NCI-H2081 (cell line): ENCODE measurements at regions not wholly inside any gene's neighbourhood (a gene's known extent, or its start where the extent isn't known, plus 50 kb on each side); places are given as distances from the start of the nearest gene placed in this dataset.
"Not testable (repeated sequence)": the region's sequence is repeated elsewhere in the genome, so short reads cannot be mapped to it uniquely, and the experiment has no call there.

Source experiments
- DNase-seq, 2 experiments: peaks; one replicate each; lab custom pipeline; 2025; lab: John Stamatoyannopoulos, UW

DNA sequence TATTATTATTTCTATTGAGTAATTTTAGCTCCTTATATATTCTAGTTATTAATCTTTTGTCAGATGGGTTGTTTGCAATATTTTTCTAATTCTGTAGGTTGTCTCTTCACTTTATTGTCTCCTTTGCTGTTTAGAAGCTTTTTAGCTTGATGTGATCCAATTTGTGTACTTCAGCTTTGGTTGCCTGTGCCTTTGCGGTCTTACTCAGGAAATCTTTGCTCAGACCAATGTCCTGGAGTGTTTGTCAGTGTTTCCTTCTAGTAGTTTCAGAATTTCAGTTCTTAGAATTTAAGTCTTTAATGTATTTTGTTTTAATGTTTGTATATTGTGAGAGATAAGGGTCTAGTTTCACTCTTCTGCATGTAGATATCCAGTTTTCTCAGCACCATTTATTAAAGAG lies 916.0 kb upstream of the EYS start:
- no peak for DNase-seq

DNA sequence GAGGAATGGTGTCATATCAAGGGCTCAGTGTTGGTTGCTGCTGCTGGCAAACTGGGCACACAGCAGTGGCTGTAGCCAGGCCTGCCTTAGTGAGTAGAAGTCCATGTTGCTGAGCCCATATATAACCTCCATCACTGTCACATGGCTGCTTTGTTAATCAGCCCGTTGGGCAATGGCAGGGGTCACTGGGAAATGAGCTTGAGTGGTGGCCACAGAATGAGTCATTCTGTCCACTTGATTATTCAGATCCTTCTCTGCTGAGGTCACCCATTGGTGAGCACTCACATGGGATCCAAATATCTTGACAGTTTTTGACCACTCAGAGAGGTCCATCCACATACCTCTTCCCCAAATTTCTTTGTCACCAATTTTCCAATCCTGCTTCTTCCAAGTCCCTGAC lies 898.9 kb upstream of the EYS start:
- no peak for DNase-seq

DNA sequence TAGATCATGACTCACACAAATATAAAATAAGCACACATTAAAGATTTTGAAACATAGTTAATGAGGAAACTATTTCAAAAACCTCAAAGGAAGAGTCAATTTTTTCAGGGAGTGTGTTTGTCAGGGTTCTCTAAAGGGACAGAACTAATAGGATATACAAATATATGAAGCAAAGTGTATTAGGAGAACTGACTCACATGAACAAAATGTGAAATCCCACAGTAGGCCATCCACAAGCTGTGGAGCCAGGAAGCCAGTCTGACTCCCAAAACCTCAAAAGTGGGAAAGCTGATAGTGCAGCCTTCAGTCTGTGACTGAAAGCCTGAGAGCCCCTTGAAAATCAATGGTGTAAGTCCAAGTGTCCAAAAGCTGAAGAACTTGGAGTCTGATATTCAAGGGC lies 898.0 kb upstream of the EYS start:
- DNase-seq, result no peak

DNA sequence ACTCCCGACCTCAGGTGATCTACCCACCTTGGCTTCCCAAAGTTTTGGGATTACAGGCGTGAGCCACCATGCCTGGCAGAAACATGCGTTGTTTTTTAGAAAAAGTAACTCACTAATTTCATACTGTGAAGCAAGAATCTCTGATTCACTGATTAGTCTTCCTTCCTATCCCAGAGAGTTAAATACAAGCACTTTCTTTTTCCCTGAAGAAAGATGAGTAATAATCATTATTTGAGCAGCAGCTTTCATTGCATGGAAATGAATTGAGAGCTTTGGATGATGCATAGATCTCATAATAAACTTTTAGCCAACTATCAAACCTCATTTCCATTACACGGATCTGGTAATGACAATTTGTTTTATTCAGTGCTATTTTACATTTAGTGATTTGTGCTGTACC lies 892.5 kb upstream of the EYS start:
- DNase-seq, result no peak

DNA sequence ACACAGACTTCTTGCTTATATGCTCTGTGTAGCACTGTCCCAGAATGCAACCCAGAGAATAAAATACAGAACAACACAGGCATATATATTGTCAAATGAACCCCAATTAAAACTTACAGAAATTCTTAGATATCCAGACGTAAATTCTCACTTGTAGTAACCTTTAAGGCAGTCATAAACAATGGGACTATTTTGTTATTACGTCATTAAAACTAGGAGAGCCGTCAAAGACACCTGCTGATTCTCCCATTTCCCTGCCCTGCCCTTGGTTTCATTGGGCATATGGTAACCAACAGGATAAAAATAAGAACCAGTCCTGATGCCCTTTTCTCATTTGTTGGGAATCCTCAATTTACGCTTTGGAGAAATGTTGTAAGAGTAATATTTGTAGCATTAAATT lies 871.3 kb upstream of the EYS start:
- no peak for DNase-seq

DNA sequence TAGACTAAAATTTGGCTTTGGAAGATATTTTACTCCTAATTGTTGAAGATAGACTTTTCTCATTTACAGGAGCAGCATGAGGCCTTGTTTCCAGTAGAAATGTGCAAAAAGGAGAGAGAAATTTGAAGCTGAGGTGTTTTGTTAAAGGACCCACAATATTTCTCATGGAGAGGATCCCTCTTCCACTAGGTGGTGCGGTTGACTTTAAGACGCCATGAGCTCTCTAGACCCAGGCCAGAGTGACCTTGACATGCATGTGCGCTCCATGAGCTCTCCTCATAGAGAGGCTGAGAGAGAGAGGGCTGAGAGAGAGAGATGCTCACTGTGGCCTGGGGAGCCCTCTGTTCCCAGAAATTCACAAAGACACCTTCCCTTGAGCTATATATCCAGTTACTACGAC lies 861.2 kb upstream of the EYS start:
- no peak for DNase-seq

DNA sequence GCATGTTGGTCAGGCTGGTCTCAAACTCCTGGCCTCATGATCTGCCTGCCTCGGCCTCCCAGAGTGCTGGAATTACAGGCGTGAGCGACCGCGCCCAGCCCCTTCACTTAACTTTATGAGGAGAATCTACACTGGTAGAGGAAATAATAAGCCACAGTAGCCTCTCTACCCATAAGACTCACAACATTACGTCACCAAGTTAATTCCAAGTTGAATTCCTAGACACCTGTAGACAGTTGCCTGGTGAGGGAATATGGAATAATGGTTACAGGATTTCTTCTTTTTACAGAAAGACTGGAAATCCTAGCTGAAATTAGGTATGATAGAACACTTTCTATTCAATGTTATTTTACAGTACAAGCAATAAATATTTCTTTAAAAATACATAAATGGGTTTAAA lies 854.5 kb upstream of the EYS start:
- no peak for DNase-seq

DNA sequence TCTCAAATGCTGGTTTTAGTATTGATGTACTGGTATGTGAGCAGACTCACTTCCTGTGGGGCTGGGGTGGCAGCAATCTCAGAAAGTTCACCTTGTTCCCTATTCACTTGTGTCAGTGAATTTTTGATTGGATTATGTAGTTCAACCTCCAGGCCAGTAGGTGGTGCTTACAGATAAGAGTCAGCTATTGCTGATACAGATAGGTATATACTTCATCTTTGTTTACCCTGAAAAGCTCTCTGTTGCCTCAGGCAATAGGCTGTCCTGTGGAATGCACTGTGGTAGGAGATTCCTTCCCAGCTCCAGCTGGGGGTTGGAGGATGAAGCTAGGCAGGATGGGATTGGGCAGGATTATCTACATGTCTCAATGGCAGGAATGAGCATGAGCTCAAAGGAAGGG lies 851.2 kb upstream of the EYS start:
- DNase-seq, result no peak

DNA sequence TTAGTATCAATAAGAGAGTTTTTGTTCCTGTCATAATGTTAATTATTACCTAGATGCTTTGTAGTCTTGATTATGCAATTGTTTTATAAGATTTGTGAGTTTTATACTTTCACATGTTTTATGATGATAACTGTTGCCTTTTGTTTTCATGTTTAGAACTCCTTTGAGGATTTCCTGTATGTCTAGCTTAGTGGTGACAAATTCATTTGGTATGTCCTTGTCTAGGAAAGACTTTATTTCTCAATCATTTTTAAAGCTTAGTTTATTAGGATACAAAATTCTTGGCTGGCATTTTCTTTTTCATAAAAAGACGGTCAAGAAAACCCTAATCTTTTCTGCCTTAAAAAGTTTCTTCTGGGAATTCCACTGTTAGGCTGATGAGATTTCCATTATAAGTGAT lies 849.9 kb upstream of the EYS start:
- no peak for DNase-seq

DNA sequence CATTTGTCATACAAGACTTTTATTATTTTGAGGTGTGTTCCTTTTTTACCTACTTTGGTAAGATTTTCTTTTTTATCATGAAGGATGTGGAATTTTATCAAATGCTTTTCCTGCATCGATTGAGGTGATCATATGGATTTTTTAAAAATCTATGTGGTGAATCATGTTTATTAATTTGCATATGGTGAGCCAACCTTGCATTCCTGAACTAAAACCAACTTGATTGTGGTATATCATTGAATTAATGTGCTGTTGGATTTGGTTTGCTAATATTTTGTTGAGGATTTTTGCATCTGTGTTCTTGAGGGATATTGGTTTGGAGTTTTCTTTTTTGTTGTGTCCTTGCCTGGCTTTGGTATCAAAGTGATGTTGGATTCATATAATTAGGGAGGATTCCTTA lies 848.1 kb upstream of the EYS start:
- DNase-seq, result no peak

DNA sequence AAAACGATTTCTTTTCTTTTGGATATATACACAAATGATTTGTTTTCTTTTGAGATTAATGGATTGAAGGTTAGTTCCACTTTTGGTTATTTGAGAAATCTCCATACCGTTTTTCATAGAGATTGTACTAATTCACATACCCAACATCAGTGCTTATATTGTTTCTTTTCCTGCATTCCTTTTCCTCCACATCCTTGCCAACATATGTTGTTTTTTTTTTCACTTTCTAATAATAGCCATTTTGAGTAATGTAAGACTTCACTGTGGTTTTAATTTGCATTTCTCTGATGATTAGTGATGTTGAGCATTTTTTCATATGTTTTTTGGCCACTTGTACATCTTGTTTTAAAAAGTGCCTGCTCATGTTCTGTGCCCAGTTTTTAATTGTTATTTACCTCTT lies 846.4 kb upstream of the EYS start:
- DNase-seq, result no peak

DNA sequence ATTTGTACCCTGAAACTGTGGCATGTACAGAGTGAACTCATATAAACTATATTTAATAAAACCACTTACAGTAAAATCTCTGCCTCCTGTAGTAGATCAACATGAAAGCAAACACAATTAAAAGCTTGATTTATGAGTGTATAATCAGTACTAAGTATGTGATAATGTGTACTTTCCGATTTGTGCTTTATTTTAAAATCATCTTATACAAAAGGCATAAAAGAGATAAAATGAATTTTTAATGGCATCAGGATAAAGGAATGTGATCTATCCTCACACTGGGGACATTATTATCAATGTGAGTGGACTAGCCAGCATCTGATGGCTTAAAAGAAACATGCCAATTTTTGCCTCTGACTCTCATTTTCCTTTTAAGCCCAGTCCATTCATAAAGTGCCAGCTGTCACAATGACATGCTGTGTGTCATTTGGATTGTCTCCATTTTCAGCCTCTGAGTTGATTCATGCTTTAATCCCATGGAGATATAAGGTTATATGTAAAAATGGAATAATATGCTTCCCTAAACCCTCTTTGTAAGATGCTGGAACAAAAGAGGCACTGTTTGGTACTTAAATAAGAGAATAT lies 831.6 kb upstream of the EYS start:
- DNase-seq, result peak; percentile 42 to 76

DNA sequence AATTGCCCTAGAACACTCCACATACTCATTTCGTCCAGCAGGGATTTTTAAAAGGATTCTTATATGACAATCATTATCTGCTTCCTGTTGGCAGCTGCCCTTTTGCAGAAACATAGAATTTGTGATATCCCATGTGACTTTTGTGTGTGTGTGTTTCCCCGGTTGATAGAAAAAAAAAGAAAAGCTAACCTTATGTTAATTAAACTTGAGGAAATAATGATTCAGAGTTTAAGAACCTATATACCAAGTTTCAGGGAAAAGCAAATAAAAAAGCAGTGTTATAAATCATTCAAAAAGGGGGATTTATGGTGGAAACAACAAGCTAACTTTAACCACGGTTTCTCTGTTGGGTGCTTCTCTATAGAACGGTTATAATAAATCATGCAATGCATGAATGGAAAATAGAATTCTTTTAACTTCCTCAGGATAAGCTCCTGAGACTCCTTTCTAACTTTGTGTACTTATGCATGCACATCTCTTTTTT lies 826.9 kb upstream of the EYS start:
- peak; percentile 15 to 79 for DNase-seq

DNA sequence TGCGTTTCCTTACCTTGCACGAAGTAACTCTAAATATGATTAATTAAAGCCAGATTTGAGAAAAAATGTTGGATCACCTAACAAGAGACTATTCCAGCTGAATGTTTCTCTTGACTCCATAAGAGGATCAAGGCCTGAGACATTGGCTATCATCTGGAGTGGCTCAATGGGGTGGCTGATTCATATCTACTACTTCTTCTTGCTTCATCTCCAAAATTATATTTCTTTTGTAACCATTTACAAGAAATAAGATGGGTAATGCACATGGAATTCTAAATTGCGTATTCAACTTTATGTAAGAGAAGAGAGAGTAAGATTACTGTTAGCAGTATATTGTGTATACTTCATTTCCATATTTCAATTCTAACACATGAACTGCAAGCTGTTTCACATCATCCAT lies 819.0 kb upstream of the EYS start:
- no peak for DNase-seq

DNA sequence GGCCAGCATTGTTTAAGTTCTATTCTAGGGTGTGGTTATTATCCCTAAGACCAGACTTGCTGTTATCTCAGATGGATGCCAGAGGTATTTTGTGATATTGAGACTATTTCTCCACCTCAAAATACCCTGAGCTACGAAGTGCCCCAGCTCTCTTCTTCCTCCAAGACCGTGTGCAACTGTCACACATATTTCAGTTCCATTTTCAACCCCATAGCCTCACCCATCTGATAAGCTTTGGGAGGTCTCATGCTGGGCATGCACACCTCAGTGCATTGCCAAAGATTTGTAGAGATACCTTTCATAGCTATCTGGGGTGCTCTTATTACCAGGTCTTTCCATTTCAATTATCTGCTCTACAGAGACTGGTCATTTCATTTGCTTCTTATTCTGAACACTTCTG lies 815.8 kb upstream of the EYS start:
- no peak for DNase-seq

DNA sequence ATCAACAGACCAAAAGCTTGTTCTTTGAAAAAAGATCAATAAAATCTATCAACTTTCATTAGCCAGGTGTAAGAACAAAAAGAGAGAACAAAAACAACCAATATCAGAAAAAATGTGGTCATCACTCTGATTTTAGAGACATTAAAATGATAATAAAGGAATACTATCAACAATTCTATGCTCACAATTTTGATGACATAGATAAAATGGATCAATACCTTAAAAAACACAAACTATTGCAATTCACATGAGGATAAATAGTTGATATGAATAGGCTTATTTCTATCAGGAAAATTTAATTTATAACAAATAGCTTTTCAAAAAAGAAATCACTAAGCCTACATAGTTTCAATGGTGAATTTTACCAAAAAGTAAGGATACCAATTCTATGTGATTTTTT lies 809.4 kb upstream of the EYS start:
- no peak for DNase-seq

DNA sequence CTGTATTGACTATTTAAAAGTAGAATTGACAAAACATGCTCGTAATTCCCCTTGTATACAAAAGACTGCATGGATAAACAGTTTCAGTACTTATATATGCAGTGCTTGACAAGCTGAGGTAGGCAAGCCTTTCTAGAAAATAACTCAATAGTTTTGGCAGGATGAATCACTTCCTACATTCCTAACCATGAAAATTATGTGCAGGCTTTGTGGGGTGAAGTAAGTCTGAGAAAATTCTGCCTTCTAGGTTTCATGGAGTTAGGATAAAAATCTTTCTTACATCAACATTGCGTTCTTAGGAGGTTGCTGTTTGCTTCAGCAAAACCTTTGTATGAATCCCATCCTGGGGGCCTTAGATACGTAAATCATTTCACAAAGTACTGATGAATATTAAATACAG lies 801.4 kb upstream of the EYS start:
- no peak for DNase-seq

DNA sequence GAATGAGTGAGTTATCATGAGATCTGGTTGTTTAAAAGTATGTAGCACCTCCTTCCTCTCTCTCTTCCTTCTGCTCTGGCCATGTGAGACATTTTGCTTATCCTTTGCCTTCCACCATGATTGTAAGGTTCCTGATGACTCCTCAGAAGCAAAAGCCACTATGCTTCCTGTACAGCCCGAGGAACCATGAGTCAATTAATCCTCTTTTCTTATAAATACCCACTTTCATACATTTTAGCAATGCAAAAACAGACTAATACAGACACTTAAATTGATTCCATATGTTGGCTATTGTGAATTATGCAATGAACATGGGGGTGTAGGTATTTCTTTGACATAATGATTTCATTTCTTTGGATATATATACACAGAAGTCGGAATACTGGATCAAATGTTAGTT lies 792.8 kb upstream of the EYS start:
- no peak for DNase-seq

DNA sequence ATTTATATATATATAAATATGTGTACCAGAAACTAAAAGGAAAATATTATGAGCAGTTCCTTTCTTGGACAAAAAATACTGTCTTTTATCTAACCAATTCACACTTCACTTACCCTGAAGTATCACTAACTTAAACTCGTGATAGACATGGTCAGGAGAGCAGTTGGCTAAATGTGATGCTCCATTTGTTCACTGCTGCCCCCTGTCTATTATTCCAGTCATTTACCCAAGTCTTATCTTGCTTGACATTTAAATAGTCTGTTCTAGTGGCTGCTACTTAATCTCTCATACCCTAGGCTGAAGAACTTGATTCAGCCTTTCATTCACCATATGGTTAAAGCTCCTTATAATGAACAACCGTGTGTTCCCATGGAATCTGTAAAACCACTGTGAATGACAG lies 789.6 kb upstream of the EYS start:
- peak; percentile 28 to 48 for DNase-seq

DNA sequence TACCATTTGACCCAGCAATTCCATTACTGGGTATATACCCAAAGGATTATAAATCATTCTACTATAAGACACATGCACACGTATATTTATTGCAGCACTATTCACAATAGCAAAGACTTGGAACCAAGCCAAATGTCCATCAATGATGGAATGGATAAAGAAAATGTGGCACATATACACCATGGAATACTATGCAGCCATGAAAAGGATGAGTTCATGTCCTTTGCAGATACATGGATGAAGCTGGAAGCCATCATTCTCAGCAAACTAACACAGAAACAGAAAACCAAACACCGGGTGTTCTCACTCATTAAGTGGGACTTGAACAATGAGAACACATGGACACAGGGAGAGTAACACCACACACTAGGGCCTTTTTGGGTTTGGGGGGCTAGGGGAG lies 787.6 kb upstream of the EYS start:
- DNase-seq, result not testable (repeated sequence)

DNA sequence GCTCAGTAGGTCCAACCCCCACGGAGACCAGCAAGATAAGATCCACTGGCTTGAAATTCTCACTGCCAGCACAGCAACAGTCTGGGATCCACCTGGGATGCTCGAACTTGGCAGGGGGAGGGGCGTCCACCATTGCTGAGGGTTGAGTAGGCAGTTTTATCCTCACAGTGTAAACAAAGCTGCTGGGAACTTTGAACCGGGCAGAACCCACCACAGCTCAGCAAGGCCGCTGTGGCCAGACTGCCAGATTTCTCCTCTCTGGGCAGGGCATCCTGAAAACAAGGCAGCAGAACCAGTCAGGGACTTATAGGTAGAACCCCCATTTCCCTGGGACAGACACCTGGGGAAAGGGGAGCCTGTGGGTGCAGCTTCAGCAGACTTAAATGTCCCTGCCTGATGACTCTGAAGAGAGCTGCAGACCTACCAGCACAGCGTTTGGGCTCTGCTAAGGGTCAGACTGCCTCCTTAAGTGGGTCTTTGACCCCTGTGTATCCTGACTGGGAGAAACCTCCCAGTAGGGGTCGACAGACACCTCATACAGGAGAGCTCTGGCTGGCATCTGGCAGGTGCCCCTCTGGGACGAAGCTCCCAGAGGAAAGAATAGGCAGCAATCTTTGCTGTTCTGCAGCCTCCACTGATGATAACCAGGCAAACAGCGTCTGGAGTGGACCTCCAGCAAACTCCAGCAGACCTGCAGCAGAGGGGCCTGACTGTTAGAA lies 782.4 kb upstream of the EYS start:
- DNase-seq, result no peak

DNA sequence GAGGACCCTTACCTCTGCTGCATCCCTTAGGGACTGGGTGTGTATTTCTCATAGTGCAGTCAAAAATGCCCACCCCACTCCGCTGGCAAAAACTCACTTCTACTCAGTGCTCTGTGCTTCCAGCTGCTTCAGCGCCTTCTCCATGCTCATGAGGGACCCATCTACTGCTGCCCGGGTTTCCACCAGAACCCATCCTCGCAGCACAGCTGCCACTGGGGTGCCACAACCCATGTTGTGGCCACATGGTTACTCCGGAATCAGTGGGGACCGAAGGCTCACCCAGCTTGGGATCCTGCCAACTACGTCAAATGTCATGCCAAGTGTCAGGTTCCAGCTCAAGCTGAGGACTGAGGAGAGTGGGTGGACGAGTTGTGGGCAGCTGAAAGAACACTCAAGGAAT lies 774.2 kb upstream of the EYS start:
- DNase-seq, result no peak

DNA sequence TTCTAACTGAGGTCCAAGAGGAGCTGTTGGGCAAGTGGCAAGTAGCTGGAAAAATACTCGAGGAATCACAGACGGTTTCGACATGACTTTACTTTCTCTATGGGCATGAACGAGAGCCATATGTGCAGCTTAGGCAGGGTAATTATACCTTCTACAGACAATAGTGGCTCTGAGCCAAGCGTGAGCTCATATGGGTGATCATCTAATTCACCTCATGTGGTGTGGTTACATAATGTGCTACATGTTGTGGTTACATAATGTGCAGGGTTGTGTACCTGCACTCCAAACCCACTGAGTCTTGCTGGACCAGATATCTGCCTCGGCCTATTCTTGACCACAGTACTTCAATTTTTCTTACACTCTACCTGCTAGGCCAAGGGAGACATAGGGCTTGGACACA lies 771.7 kb upstream of the EYS start:
- peak; percentile 2 to 20 for DNase-seq

DNA sequence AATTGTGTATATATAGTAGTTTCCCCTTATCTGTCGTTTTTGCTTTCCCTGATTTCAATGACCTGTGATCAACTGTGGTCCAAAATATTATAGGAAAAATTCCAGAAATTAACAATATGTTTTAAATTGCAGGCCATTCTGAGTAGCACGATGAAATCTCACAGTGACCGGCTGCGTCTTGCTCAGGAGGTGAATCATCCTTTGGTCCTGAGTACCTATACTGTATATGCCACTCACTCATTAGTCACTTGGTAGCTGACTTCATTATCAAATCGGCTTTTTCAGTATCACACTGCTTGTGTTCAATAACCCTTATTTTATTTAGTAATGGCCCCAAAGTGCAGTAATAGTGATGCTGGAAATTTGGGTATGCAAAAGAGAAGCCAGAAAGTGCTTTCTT lies 728.3 kb upstream of the EYS start:
- no peak for DNase-seq
